Loucy (cell line): ENCODE measurements at regions not wholly inside any gene's neighbourhood (a gene's known extent, or its start where the extent isn't known, plus 50 kb on each side); places are given as distances from the start of the nearest gene placed in this dataset.

Source experiments
- CTCF ChIP-seq: fragments of 200-600 bp; sonication (generic); conservative IDR thresholded peaks from 2 replicates; pipeline ENCODE4 v1.5.1; 2014; ENCODE audit warnings: mild to moderate bottlenecking, antibody characterized with exemption, low read length
- EZH2phosphoT487 ChIP-seq: fragments of 200-600 bp; IDR thresholded peaks from 2 replicates; pipeline ENCODE4 v1.6.1; 2018; ENCODE audit warnings: antibody characterized with exemption, mild to moderate bottlenecking, moderate library complexity, borderline replicate concordance

- TF ChIP-seq CTCF = no peak
- TF ChIP-seq EZH2phosphoT487 = no peak
These were observed 76.0 kb upstream of the FZD10 start for GRCh38 chr12:130086248-130086647.
